Heart left ventricle (tissue), 13 donors: ENCODE measurements at regions not wholly inside any gene's neighbourhood (a gene's known extent, or its start where the extent isn't known, plus 50 kb on each side); places are given as distances from the start of the nearest gene placed in this dataset.

Source experiments
- CTCF ChIP-seq, 12 donors: fragments of 200-600 bp; sonication (generic) in 4 of 12; IDR thresholded peaks; one replicate each; pipeline versions ENCODE4 v1.5.0 to v1.8.0; 2018 to 2022; ENCODE audit warnings: antibody characterized with exemption in 12 of 12, mild to moderate bottlenecking in 5 of 12
- POLR2A ChIP-seq, 2 donors: fragments of 450-650 bp; IDR thresholded peaks; one replicate each; pipeline ENCODE4 v1.6.1; 2017; ENCODE audit warnings: antibody characterized with exemption in 2 of 2, mild to moderate bottlenecking in 2 of 2, moderate library complexity in 2 of 2
- donor health status: ischemic (EF 13 %, LVEDD 7.1; RV severe dilation, severe dysfunction).
- donor health status: DM: no; HTN: yes; CAD: no.
- donor health status: DM: no; HTN: no; CAD: no.
- donor health status: ischemic (EF 25% LVEDD 6.9; RV normal size, moderate dysfunction).
- donor health status: ischemic (EF 25% LVEDD 5.7; RV mildly dilated, moderate dysfunction).
- donor health status: ischemic (EF 35%, LVEDD 5.7; RV mildly dilated, moderate dysfunction).
- donor health status: nonischemic (EF 11% LVEDD 7.7; RV severe dilation, severe dysfunction).
- donor health status: DM: yes; HTN: yes; CAD: no.
- donor health status: PGD.
- donor health status: ischemic (EF 29% LVEDD 5.4; RV normal size, mild dysfunction).
- donor health status: nonischemic (EF 23%, LVEDD 6.1; RV moderate dilation, normal function).

GRCh38 chr5:11984196-11984595 is 80.0 kb upstream of the CTNND2 start:
- TF ChIP-seq CTCF (IDR thresholded peaks at IDR 0.05) (no peak), POLR2A (IDR thresholded peaks at IDR 0.05) (no peak)
